A673 (cell line): ENCODE measurements at regions not wholly inside any gene's neighbourhood (a gene's known extent, or its start where the extent isn't known, plus 50 kb on each side); places are given as distances from the start of the nearest gene placed in this dataset.

Source experiments
- BruUV-seq: library from RNA; stranded (reverse); fragments of 400-500 nt; replicated peaks from 2 replicates; lab custom pipeline; 2021; lab: Mats Ljungman, UMichigan
- CTCF ChIA-PET: fragments of 300-600 bp; sonication (Branson Sonifier 250); formaldehyde crosslinking; loops from one replicate; lab custom pipeline; 2022; ENCODE audit warnings: antibody characterized with exemption; lab: Charles Lee
- POLR2A ChIA-PET: fragments of 300-600 bp; sonication (Branson Sonifier 250); formaldehyde crosslinking; loops from one replicate; lab custom pipeline; 2022; ENCODE audit warnings: antibody characterized with exemption; ENCODE audit not compliant: low non-redundant PET; lab: Charles Lee
- DNase-seq: peaks from one replicate; pipeline ENCODE4 v3.0.0-alpha.2; 2015; ENCODE audit warnings: low spot score
- H3K27ac ChIP-seq: fragments of 200-600 bp; sonication (generic); 2 replicates; pipeline ENCODE4 v1.5.1; 2016; ENCODE audit warnings: mixed run types, low read depth, mild to moderate bottlenecking, mixed read lengths, antibody characterized with exemption, low read length; ENCODE audit not compliant: poor library complexity, severe bottlenecking
- H3K27me3 ChIP-seq: fragments of 200-600 bp; sonication (generic); replicated peaks from 2 replicates; pipeline ENCODE4 v1.6.1; 2017; ENCODE audit warnings: mixed run types, low read depth, mild to moderate bottlenecking, mixed read lengths, antibody characterized with exemption, low read length; ENCODE audit not compliant: insufficient read depth, poor library complexity
- H3K36me3 ChIP-seq: fragments of 200-600 bp; sonication (generic); 2 replicates; pipeline ENCODE4 v1.6.1; 2016; ENCODE audit warnings: mixed run types, mild to moderate bottlenecking, mixed read lengths, antibody characterized with exemption, low read length; ENCODE audit not compliant: insufficient read depth, poor library complexity, severe bottlenecking
- H3K4me1 ChIP-seq: fragments of 200-600 bp; sonication (generic); 2 replicates; pipeline ENCODE4 v1.6.1; 2017; ENCODE audit warnings: mixed run types, mild to moderate bottlenecking, mixed read lengths, antibody characterized with exemption, low read length; ENCODE audit not compliant: insufficient read depth, poor library complexity, severe bottlenecking
- H3K4me3 ChIP-seq: fragments of 200-600 bp; sonication (generic); 2 replicates; pipeline ENCODE4 v1.5.1; 2016; ENCODE audit warnings: low read depth, mixed run types, mild to moderate bottlenecking, mixed read lengths, low read length; ENCODE audit not compliant: poor library complexity, severe bottlenecking
- H3K9me3 ChIP-seq: fragments of 200-600 bp; sonication (generic); 2 replicates; pipeline ENCODE4 v1.6.1; 2016; ENCODE audit warnings: mixed run types, low read depth, mild to moderate bottlenecking, mixed read lengths, antibody characterized with exemption, low read length; ENCODE audit not compliant: poor library complexity, severe bottlenecking
- CTCF ChIP-seq: fragments of 300-800, 200-600 bp; sonication (generic); conservative IDR thresholded peaks from 2 replicates; pipeline ENCODE4 v1.5.1; 2017; ENCODE audit warnings: low read depth, mild to moderate bottlenecking, antibody characterized with exemption, low read length, moderate library complexity, mixed read lengths
- EZH2 ChIP-seq: fragments of 200-600 bp; sonication (generic); IDR thresholded peaks from 2 replicates; pipeline ENCODE4 v1.6.1; 2017; ENCODE audit warnings: borderline replicate concordance, low read depth, mild to moderate bottlenecking, mixed read lengths, antibody characterized with exemption, low read length; ENCODE audit not compliant: poor library complexity, severe bottlenecking
- intact Hi-C: fragments of 100-400 bp; cut with micrococcal nuclease; formaldehyde crosslinking; loops from one replicate; pipeline ENCODE4 v1.10.0; 2022; ENCODE audit not compliant: unreplicated experiment

GRCh38 chr4:13920901-13921300, 293.4 kb upstream of the BOD1L1 start:
- Histone ChIP-seq H3K27me3 (no peaks in the 10 kb centered on the region), H3K9me3 (no peaks in the 10 kb centered on the region), H3K4me1 (peaks cover 10% of the 10 kb centered on the region), H3K36me3 (no peaks in the 10 kb centered on the region), H3K27ac (no peak overlapping the region), H3K4me3 (no peak overlapping the region)
- peak; percentile 63 for DNase-seq
- intact Hi-C loops, result no loop called here
- ChIA-PET CTCF (no interaction called here), POLR2A (no interaction called here)
- BruUV-seq, result no TSS peak
- TF ChIP-seq CTCF (no peak), EZH2 (no peak)

- Histone ChIP-seq H3K36me3 (no peaks in the 10 kb centered on the region), H3K9me3 (no peaks in the 10 kb centered on the region), H3K27ac (no peak overlapping the region), H3K4me3 (no peak overlapping the region), H3K27me3 (no peaks in the 10 kb centered on the region), H3K4me1 (peaks cover 10% of the 10 kb centered on the region)
- no TSS peak for BruUV-seq
- no peak for TF ChIP-seq CTCF
- no peak for TF ChIP-seq EZH2
- intact Hi-C loops, result no loop called here
- CTCF ChIA-PET, result no interaction called here
- POLR2A ChIA-PET, result no interaction called here
- no peak for DNase-seq
These were observed 294.3 kb upstream of the BOD1L1 start for GRCh38 chr4:13921805-13922204.

- no peaks in the 10 kb centered on the region for H3K9me3 ChIP-seq
- H3K27me3 ChIP-seq, result no peaks in the 10 kb centered on the region
- TF ChIP-seq EZH2, result no peak
- TF ChIP-seq CTCF, result no peak
- H3K4me3 ChIP-seq, result no peak overlapping the region
- no peaks in the 10 kb centered on the region for H3K36me3 ChIP-seq
- peaks cover 10% of the 10 kb centered on the region for H3K4me1 ChIP-seq
- CTCF ChIA-PET, result no interaction called here
- BruUV-seq, result no TSS peak
- DNase-seq, result no peak
- POLR2A ChIA-PET, result no interaction called here
- intact Hi-C loops, result no loop called here
- H3K27ac ChIP-seq, result no peak overlapping the region
These were observed 294.9 kb upstream of the BOD1L1 start for GRCh38 chr4:13922459-13922858.
